Osteoblast (primary cell): ENCODE measurements at regions not wholly inside any gene's neighbourhood (a gene's known extent, or its start where the extent isn't known, plus 50 kb on each side); places are given as distances from the start of the nearest gene placed in this dataset.

Source experiments
- DNase-seq: peaks from one replicate; pipeline ENCODE4 v3.0.0; 2011; ENCODE audit warnings: low spot score, mixed read lengths; ENCODE audit not compliant: insufficient read length; ENCODE audit errors: missing footprints
- H2AFZ ChIP-seq: 2 replicates; pipeline ENCODE4 v1.6.0; 2011; ENCODE audit warnings: mild to moderate bottlenecking, low read length
- H3K27ac ChIP-seq: 2 replicates; pipeline ENCODE4 v1.5.1; 2011; ENCODE audit warnings: mild to moderate bottlenecking, low read depth, low read length, moderate library complexity
- H3K27me3 ChIP-seq: 2 replicates; pipeline ENCODE4 v1.6.0; 2012; ENCODE audit warnings: mild to moderate bottlenecking, control low read depth, inconsistent platforms, low read length, moderate library complexity; ENCODE audit not compliant: insufficient read depth
- H3K36me3 ChIP-seq: 2 replicates; pipeline ENCODE4 v1.5.1; 2011; ENCODE audit warnings: mild to moderate bottlenecking, low read length, control low read depth, moderate library complexity; ENCODE audit not compliant: insufficient read depth
- H3K4me1 ChIP-seq: 2 replicates; pipeline ENCODE4 v1.5.1; 2011; ENCODE audit warnings: mild to moderate bottlenecking, low read length, control low read depth, moderate library complexity; ENCODE audit not compliant: insufficient read depth
- H3K4me2 ChIP-seq: 2 replicates; pipeline ENCODE4 v1.6.0; 2011; ENCODE audit warnings: mild to moderate bottlenecking, low read length; ENCODE audit not compliant: insufficient read depth
- H3K4me3 ChIP-seq: fragments of 200-600 bp; sonication (generic); 3 replicates; pipeline ENCODE4 v1.5.1; 2012; ENCODE audit warnings: mild to moderate bottlenecking, low read length, inconsistent platforms; ENCODE audit not compliant: insufficient read depth
- H3K79me2 ChIP-seq: 2 replicates; pipeline ENCODE4 v1.6.0; 2012; ENCODE audit warnings: mild to moderate bottlenecking, low read length, control low read depth, inconsistent platforms; ENCODE audit not compliant: insufficient read depth
- H3K9me3 ChIP-seq: 2 replicates; pipeline ENCODE4 v1.5.1; 2011; ENCODE audit warnings: low read depth, low read length, control low read depth
- H4K20me1 ChIP-seq: 2 replicates; pipeline ENCODE4 v1.6.0; 2012; ENCODE audit warnings: mild to moderate bottlenecking, low read length, control low read depth; ENCODE audit not compliant: insufficient read depth
- CTCF ChIP-seq: IDR thresholded peaks from 2 replicates; pipeline ENCODE4 v1.5.1; 2011; ENCODE audit warnings: mild to moderate bottlenecking, low read depth, low read length, moderate library complexity; ENCODE audit errors: extremely low read depth

- no peaks in the 10 kb centered on the region for H3K9me3 ChIP-seq
- no peaks in the 10 kb centered on the region for H3K79me2 ChIP-seq
- H3K27ac ChIP-seq, result no peak overlapping the region
- DNase-seq, result peak; percentile 42
- no peaks in the 10 kb centered on the region for H3K27me3 ChIP-seq
- no peaks in the 10 kb centered on the region for H4K20me1 ChIP-seq
- no peak overlapping the region for H3K4me3 ChIP-seq
- H2AFZ ChIP-seq, result no peak overlapping the region
- peak; percentile 78 for TF ChIP-seq CTCF
- H3K36me3 ChIP-seq, result no peaks in the 10 kb centered on the region
- H3K4me1 ChIP-seq, result peaks cover 1% of the 10 kb centered on the region
- H3K4me2 ChIP-seq, result no peak overlapping the region
Observed at GRCh38 chr5:153147891-153148623, 342.4 kb upstream of the GRIA1 start.

- Histone ChIP-seq H3K36me3 (no peaks in the 10 kb centered on the region), H4K20me1 (no peaks in the 10 kb centered on the region), H3K79me2 (no peaks in the 10 kb centered on the region), H2AFZ (no peak overlapping the region), H3K27me3 (no peaks in the 10 kb centered on the region), H3K4me2 (no peak overlapping the region), H3K4me1 (peaks cover 4% of the 10 kb centered on the region), H3K27ac (no peak overlapping the region), H3K4me3 (no peak overlapping the region), H3K9me3 (no peaks in the 10 kb centered on the region)
- no peak for TF ChIP-seq CTCF
- DNase-seq, result no peak
Observed at GRCh38 chr5:153148624-153148976, 341.9 kb upstream of the GRIA1 start.

- H3K4me1 ChIP-seq, result peaks cover 4% of the 10 kb centered on the region
- H3K27ac ChIP-seq, result no peak overlapping the region
- H2AFZ ChIP-seq, result no peak overlapping the region
- no peak for TF ChIP-seq CTCF
- no peaks in the 10 kb centered on the region for H3K9me3 ChIP-seq
- no peaks in the 10 kb centered on the region for H3K36me3 ChIP-seq
- no peaks in the 10 kb centered on the region for H3K79me2 ChIP-seq
- H4K20me1 ChIP-seq, result no peaks in the 10 kb centered on the region
- H3K4me3 ChIP-seq, result no peak overlapping the region
- DNase-seq, result no peak
- no peak overlapping the region for H3K4me2 ChIP-seq
- H3K27me3 ChIP-seq, result no peaks in the 10 kb centered on the region
Observed at GRCh38 chr5:153151558-153151957, 338.9 kb upstream of the GRIA1 start.

GRCh38 chr5:153153086-153153485 lies 337.4 kb upstream of the GRIA1 start:
- Histone ChIP-seq H3K36me3 (no peaks in the 10 kb centered on the region), H3K9me3 (no peaks in the 10 kb centered on the region), H4K20me1 (no peaks in the 10 kb centered on the region), H3K4me2 (no peak overlapping the region), H3K79me2 (no peaks in the 10 kb centered on the region), H3K4me3 (no peak overlapping the region), H3K4me1 (peaks cover 8% of the 10 kb centered on the region), H3K27ac (no peak overlapping the region), H2AFZ (no peak overlapping the region), H3K27me3 (no peaks in the 10 kb centered on the region)
- TF ChIP-seq CTCF, result no peak
- no peak for DNase-seq
